Naive B cell (primary cell): ENCODE measurements at regions not wholly inside any gene's neighbourhood (a gene's known extent, or its start where the extent isn't known, plus 50 kb on each side); places are given as distances from the start of the nearest gene placed in this dataset.

Experiments
- ATAC-seq, 2 donors: fragments of 150-1000 bp; cut with Tn5 transposase; 2 replicates each; pipeline ENCODE4 v1.10.0; 2021; ENCODE audit warnings: low read depth in 2 of 2, mild to moderate bottlenecking in 2 of 2, moderate library complexity in 2 of 2
- DNase-seq: peaks from one replicate; pipeline ENCODE4 v3.0.0; 2022
- H3K27ac Mint-ChIP-seq, 6 donors: one replicate each; pipeline ENCODE4 v1.8.0; 2020 to 2022; ENCODE audit warnings: mild to moderate bottlenecking in 6 of 6, mixed read lengths in 6 of 6, moderate library complexity in 5 of 6, inconsistent platforms in 2 of 6
- H3K27me3 Mint-ChIP-seq, 3 donors: one replicate each; pipeline ENCODE4 v1.8.0; 2021 to 2022; ENCODE audit warnings: mixed read lengths in 3 of 3, mild to moderate bottlenecking in 1 of 3
- H3K36me3 Mint-ChIP-seq, 2 donors: one replicate each; pipeline ENCODE4 v1.8.0; 2020 to 2022; ENCODE audit warnings: mixed read lengths in 2 of 2, inconsistent platforms in 1 of 2, mild to moderate bottlenecking in 1 of 2
- H3K4me1 Mint-ChIP-seq, 3 donors: one replicate each; pipeline ENCODE4 v1.8.0; 2020 to 2022; ENCODE audit warnings: mixed read lengths in 3 of 3, inconsistent platforms in 1 of 3, mild to moderate bottlenecking in 1 of 3, moderate library complexity in 1 of 3
- H3K4me3 Mint-ChIP-seq, 8 donors: one replicate each; pipeline ENCODE4 v1.8.0; 2020 to 2022; ENCODE audit warnings: mild to moderate bottlenecking in 8 of 8, mixed read lengths in 8 of 8, moderate library complexity in 8 of 8, inconsistent platforms in 2 of 8
- H3K9me3 Mint-ChIP-seq, 7 donors: one replicate each; pipeline ENCODE4 v1.8.0; 2020 to 2022; ENCODE audit warnings: mixed read lengths in 7 of 7, mild to moderate bottlenecking in 5 of 7, inconsistent platforms in 2 of 7, moderate library complexity in 1 of 7

DNA sequence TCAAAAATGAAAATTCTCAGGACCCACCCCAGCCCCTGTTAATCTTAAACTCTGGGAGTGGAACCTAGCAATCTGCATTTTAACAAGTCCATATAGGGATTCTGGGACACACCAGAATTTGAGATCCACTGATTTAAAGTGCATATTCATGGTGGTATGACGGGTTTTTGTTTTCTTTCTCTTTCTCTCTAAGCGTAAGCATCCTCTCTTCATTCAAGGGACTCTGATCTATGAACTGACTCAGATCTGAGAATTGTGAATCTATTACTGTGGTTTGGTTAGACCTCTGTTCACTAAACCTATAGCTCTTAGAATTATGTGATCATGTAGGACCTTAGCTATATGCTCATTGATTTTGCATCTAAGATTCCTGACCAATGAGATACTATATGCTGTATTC lies 565.2 kb downstream of the CCDC171 start:
- Mint-ChIP-seq H3K4me3 (no peak overlapping the region), H3K27ac (no peak overlapping the region), H3K27me3 (no peaks in the 10 kb centered on the region), H3K9me3 (peaks cover 0 to 6% (median 0%) of the 10 kb centered on the region in 7 donors), H3K36me3 (no peaks in the 10 kb centered on the region), H3K4me1 (no peaks in the 10 kb centered on the region)
- no peak for ATAC-seq
- DNase-seq, result no peak

GRCh38 chr9:16119261-16120230 lies 566.7 kb downstream of the CCDC171 start:
- no peaks in the 10 kb centered on the region for H3K27me3 Mint-ChIP-seq
- ATAC-seq, result no peak
- H3K9me3 Mint-ChIP-seq, result peaks cover 0 to 6% (median 0%) of the 10 kb centered on the region in 7 donors
- DNase-seq, result no peak
- no peaks in the 10 kb centered on the region for H3K36me3 Mint-ChIP-seq
- no peak overlapping the region for H3K4me3 Mint-ChIP-seq
- H3K4me1 Mint-ChIP-seq, result no peaks in the 10 kb centered on the region
- no peak overlapping the region for H3K27ac Mint-ChIP-seq

- H3K4me3 Mint-ChIP-seq, result no peak overlapping the region
- no peak for DNase-seq
- no peaks in the 10 kb centered on the region for H3K27me3 Mint-ChIP-seq
- peaks cover 0 to 7% (median 0%) of the 10 kb centered on the region in 7 donors for H3K9me3 Mint-ChIP-seq
- no peak for ATAC-seq
- H3K4me1 Mint-ChIP-seq, result no peaks in the 10 kb centered on the region
- no peaks in the 10 kb centered on the region for H3K36me3 Mint-ChIP-seq
- no peak overlapping the region for H3K27ac Mint-ChIP-seq
Measured at GRCh38 chr9:16120231-16120641, 567.4 kb downstream of the CCDC171 start.

- H3K36me3 Mint-ChIP-seq, result no peaks in the 10 kb centered on the region
- H3K4me3 Mint-ChIP-seq, result no peak overlapping the region
Measured at GRCh38 chr9:16120727-16121126, 567.9 kb downstream of the CCDC171 start.

GRCh38 chr9:16121168-16121567 lies 568.3 kb downstream of the CCDC171 start:
- no peak overlapping the region for H3K4me3 Mint-ChIP-seq
- H3K27ac Mint-ChIP-seq, result no peak overlapping the region
- H3K9me3 Mint-ChIP-seq, result peaks cover 0 to 8% (median 0%) of the 10 kb centered on the region in 7 donors
- no peaks in the 10 kb centered on the region for H3K27me3 Mint-ChIP-seq
- DNase-seq (no peak), ATAC-seq (no peak)
- H3K4me1 Mint-ChIP-seq, result no peaks in the 10 kb centered on the region
- no peaks in the 10 kb centered on the region for H3K36me3 Mint-ChIP-seq

More at GRCh38 chr9:16120727-16121126, 567.9 kb downstream of the CCDC171 start:
- ATAC-seq (no peak), DNase-seq (no peak)
- H3K4me1 Mint-ChIP-seq, result no peaks in the 10 kb centered on the region
- H3K27me3 Mint-ChIP-seq, result no peaks in the 10 kb centered on the region
- peaks cover 0 to 11% (median 0%) of the 10 kb centered on the region in 7 donors for H3K9me3 Mint-ChIP-seq
- no peak overlapping the region for H3K27ac Mint-ChIP-seq

DNA sequence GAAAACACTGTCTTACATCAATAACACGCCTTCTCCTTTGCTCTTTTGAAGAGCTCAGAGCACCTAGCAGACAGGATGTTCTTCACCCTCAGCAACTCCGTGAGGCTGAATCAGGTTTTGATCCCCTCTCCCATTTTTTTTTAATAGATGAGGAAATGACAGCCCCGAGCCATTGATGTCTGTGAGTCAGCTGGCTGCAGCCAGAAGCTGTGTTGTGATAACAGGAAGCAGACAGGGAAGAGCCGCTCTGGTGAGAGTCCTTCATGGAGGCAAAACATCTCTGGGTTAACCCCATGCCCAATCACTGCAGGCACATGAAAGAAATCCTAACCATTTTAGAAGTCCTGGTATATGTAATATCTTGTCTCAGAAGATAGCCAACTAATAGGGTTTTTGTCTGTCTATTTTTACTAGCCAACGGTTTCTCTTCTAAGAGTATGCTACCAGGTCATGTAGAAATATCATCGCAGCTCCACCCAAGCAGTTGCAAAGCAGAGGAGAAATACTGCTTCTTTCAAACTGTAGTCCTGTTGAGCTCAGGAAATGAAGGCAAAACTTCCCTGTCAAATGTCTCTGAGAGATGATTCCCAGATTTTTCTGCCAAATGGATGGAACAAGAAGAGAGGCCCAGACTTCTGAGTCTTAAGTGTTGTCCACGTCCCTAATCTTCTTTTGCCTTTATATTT lies 568.9 kb downstream of the CCDC171 start:
- Mint-ChIP-seq H3K36me3 (no peaks in the 10 kb centered on the region), H3K9me3 (peaks cover 0 to 8% (median 0%) of the 10 kb centered on the region in 7 donors), H3K4me3 (no peak overlapping the region), H3K27me3 (no peaks in the 10 kb centered on the region), H3K27ac (no peak overlapping the region), H3K4me1 (no peaks in the 10 kb centered on the region)
- ATAC-seq, result no peak
- DNase-seq, result no peak

DNA sequence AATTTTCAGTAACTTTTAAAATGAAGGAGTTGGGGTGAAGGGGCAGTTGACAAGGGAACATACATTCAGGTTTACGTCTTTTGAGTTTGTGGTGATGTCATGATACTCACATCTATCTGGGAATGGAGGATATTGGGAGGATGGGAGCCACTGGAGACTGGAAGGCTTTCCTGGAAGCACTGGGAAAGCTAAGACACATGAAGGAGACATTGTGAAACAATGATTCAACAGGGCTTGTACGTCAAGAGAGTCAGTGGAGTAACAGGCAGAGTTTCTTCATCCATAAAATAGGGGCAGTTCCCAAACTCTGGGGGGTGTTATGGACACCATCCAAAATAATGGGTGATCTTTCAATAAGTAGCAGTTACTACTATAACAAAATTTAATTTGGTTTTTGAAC lies 572.8 kb downstream of the CCDC171 start:
- no peak overlapping the region for H3K27ac Mint-ChIP-seq
- H3K4me3 Mint-ChIP-seq, result no peak overlapping the region
- peaks cover 0 to 15% (median 0%) of the 10 kb centered on the region in 3 donors for H3K27me3 Mint-ChIP-seq
- no peaks in the 10 kb centered on the region for H3K36me3 Mint-ChIP-seq
- no peak for ATAC-seq
- DNase-seq, result no peak
- H3K4me1 Mint-ChIP-seq, result no peaks in the 10 kb centered on the region
- peaks cover 0 to 27% (median 6%) of the 10 kb centered on the region in 7 donors for H3K9me3 Mint-ChIP-seq

DNA sequence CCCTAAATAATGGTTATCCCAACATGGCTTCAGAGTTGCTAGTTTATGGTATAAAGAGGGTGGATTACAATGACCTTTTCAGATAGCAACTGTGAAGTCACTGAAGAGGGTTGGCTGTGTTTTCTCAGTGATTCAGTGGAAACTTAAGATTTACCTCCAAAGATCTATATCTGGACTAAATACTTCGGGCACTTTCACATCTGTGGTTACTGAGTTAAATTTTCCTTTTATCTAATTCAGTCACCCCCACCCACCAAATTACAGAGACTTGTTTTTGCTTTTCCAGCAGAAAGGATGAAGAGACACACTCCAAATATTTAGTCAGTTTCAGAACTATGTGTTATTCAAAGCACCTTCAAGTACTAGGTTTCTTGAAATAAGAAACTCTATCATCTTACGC lies 573.2 kb downstream of the CCDC171 start:
- no peak for ATAC-seq
- Mint-ChIP-seq H3K9me3 (peaks cover 0 to 27% (median 6%) of the 10 kb centered on the region in 7 donors), H3K4me3 (no peak overlapping the region), H3K27me3 (peaks cover 0 to 15% (median 0%) of the 10 kb centered on the region in 3 donors), H3K36me3 (no peaks in the 10 kb centered on the region), H3K27ac (no peak overlapping the region), H3K4me1 (no peaks in the 10 kb centered on the region)
- no peak for DNase-seq

DNA sequence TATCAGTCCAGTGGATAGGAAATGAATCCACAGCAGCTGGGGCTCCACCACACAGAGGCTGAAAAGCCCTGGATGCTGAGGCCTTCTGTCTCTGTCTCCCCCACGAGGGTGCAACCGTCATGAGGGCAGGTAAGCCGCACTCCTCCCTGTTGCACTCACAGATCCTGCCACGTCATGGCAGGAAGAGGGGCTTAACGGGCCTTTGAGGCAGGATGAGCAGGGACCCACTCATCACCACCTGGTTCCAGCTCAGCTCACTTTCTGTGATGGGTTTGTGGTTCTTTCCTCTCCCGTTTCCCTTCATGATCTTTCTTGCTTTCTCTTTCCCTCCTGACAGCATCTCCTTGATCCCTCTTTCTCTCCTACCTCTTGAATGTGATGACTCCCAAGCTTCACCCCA lies 575.2 kb downstream of the CCDC171 start:
- peaks cover 0 to 15% (median 0%) of the 10 kb centered on the region in 3 donors for H3K27me3 Mint-ChIP-seq
- no peaks in the 10 kb centered on the region for H3K4me1 Mint-ChIP-seq
- ATAC-seq, result no peak
- no peak overlapping the region for H3K27ac Mint-ChIP-seq
- H3K36me3 Mint-ChIP-seq, result no peaks in the 10 kb centered on the region
- no peak for DNase-seq
- no peak overlapping the region for H3K4me3 Mint-ChIP-seq
- peaks cover 0 to 27% (median 6%) of the 10 kb centered on the region in 7 donors for H3K9me3 Mint-ChIP-seq

DNA sequence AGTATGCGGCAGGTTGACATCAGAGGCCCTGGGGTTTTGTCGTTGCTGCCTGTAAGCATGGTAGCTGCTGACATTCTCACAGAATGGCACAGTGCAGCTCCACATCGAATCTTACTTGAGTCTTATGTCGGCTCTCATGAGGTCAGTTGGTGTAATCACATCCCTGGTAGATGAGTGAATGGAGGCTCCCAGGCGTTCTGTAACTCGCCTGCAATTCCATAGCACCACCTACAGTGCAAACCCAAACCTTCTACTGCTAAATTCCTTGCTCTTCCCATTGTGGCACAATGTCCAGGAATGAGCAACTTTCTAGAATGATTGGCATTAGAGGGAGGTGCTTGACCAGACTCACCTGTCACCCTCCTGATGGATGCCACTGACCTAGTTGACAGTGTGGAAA lies 578.4 kb downstream of the CCDC171 start:
- no peak for DNase-seq
- Mint-ChIP-seq H3K4me3 (no peak overlapping the region), H3K9me3 (peaks cover 0 to 19% (median 4%) of the 10 kb centered on the region in 7 donors), H3K27me3 (peaks cover 0 to 15% (median 0%) of the 10 kb centered on the region in 3 donors), H3K4me1 (no peaks in the 10 kb centered on the region), H3K27ac (no peak overlapping the region), H3K36me3 (no peaks in the 10 kb centered on the region)
- no peak for ATAC-seq

DNA sequence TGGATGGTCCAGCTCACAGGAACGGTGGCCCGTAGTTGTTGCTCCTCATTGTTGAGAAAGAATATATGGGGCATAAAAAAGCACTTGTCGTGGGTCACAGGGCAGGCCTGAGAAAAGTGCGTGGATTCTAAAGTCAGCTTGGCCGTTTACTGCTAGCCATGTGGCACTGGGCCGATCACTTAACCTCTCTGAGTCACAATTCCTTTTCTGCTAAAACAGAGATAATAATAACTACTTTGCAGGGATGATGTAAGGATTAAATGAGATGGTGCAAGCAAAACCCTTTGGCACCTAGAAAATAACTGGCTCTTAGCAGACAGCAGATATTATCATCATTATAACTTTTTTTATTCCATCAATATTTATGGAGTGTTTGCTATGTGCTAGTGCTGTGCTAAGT lies 579.7 kb downstream of the CCDC171 start:
- Mint-ChIP-seq H3K9me3 (peaks cover 0 to 15% (median 4%) of the 10 kb centered on the region in 7 donors), H3K27me3 (peaks cover 0 to 15% (median 0%) of the 10 kb centered on the region in 3 donors), H3K4me1 (no peaks in the 10 kb centered on the region), H3K4me3 (no peak overlapping the region), H3K27ac (no peak overlapping the region), H3K36me3 (no peaks in the 10 kb centered on the region)
- ATAC-seq (no peak), DNase-seq (no peak)

- H3K9me3 Mint-ChIP-seq, result peaks cover 0 to 14% (median 4%) of the 10 kb centered on the region in 7 donors
- no peak overlapping the region for H3K27ac Mint-ChIP-seq
- no peaks in the 10 kb centered on the region for H3K36me3 Mint-ChIP-seq
- peaks cover 0 to 15% (median 0%) of the 10 kb centered on the region in 3 donors for H3K27me3 Mint-ChIP-seq
- DNase-seq (no peak), ATAC-seq (no peak)
- H3K4me1 Mint-ChIP-seq, result no peaks in the 10 kb centered on the region
- no peak overlapping the region for H3K4me3 Mint-ChIP-seq
Measured at GRCh38 chr9:16133032-16133431, 580.2 kb downstream of the CCDC171 start.

DNA sequence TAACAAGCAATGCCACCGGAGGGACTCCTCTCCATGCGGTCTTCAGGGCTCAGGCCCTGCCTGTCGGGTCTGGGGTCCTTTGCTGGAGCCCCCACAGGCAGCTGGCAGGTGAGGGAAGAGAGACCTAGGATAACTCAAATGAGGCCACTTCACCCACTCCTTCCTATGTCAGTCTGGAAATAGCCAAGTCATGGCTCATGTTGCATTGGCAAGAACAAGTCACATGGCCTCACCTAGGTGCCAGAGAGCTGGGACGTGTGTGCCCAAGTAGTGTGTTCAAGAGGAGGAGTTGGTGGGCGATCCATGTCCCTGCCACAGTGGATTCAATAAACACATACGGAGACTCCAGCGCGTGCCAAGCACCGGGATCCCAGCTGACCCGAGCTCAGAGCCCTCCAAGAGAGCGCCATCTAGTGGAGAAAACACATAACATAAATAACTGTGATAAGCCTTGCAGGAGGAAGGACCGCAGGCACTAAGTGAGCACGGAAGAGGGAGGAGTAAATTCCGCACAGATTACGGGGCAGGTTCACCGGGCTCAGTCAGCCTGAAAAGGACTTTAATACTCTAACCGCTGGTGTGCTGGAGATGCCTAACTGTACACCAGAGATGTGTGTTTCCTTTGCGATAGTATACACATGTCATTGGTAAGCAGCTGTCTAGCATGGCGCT lies 580.8 kb downstream of the CCDC171 start:
- Mint-ChIP-seq H3K4me1 (no peaks in the 10 kb centered on the region), H3K27me3 (peaks cover 0 to 9% (median 0%) of the 10 kb centered on the region in 3 donors), H3K9me3 (peaks cover 0 to 8% (median 3%) of the 10 kb centered on the region in 7 donors), H3K27ac (no peak overlapping the region), H3K4me3 (no peak overlapping the region), H3K36me3 (no peaks in the 10 kb centered on the region)
- DNase-seq, result no peak
- ATAC-seq, result no peak
